Activated T-cell treated with anti-CD3 and anti-CD28 coated beads for 48 hours (primary cell): ENCODE measurements at regions not wholly inside any gene's neighbourhood (a gene's known extent, or its start where the extent isn't known, plus 50 kb on each side); places are given as distances from the start of the nearest gene placed in this dataset.
"Not testable (repeated sequence)": the region's sequence is repeated elsewhere in the genome, so short reads cannot be mapped to it uniquely, and the experiment has no call there.

Experiments
- DNase-seq: peaks from one replicate; pipeline ENCODE4 v3.0.0-alpha.2; 2020; ENCODE audit warnings: low read depth

DNA sequence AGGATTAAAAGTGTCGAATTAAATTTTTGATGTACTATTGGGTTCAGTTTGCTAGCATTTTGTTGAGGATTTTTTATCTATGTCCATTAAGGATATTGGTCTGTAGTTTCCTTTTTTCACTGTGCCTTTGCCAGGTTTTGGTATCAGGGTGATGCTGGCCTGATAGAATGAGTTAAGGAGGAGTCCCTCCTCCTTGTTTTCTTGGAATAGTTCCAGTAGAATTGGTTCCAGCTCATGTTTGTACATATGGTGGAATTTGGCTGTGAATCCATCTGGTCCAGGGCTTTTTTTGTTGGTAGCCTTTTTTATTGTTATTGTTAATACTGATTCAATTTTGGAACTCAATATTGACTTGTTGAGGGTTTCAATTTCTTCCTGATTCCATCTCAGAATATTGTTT lies 141.8 kb downstream of the SIM1 start:
- no peak for DNase-seq

DNA sequence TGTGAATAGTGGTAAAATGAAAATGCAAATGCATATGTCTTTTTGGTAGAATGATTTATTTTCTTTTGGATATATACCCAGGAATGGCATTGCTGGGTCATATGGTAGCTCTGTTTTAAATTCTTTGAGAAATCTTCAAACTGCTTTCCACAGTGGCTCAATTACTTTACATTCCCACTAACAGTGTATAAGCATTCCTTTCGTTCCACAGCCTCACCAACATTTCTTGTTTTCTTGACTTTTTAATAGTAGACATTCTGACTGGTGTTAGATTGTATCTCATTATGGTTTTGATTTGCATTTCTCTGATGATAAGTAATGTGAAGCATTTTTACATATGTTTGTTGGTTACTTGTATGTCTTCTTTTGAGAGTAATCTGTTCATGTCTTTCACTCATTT lies 144.0 kb downstream of the SIM1 start:
- DNase-seq: no peak

DNA sequence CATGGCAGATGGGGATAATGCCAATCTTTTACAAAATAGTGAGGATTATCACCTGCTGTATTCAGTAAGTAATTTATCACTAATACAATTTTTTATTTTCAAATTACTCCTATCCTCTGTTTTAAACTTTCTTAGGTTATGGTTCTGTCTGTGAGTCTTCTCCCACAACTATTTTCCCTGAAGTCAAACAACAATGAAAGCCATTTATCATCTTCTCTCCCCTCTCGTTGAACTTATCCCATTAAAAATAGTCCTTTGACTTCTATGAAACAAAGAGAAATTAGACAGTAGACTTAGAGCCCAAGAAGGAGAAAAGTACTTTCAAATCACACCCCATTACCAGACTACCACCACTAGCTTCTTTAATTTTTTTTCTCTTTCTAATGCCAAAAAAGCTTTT lies 147.7 kb downstream of the SIM1 start:
- DNase-seq: no peak

DNA sequence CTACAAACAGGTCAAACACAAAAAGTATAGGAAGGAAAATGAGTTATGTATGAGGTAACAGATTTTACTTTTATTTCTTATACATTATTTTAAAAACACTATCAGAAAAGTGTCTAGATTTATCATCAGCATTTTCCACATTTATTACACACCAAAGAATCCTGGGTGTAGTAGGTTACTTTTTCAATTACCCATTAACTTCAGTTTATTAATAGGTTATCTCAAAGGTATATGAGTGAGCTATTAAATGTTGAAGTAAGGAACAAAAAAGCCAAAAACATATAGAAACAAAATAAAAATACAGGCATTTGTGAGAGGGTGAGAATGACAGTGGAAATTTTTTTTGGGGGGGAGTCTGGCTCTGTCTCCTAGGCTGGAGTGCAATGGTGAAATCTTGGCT lies 150.5 kb downstream of the SIM1 start:
- no peak for DNase-seq

DNA sequence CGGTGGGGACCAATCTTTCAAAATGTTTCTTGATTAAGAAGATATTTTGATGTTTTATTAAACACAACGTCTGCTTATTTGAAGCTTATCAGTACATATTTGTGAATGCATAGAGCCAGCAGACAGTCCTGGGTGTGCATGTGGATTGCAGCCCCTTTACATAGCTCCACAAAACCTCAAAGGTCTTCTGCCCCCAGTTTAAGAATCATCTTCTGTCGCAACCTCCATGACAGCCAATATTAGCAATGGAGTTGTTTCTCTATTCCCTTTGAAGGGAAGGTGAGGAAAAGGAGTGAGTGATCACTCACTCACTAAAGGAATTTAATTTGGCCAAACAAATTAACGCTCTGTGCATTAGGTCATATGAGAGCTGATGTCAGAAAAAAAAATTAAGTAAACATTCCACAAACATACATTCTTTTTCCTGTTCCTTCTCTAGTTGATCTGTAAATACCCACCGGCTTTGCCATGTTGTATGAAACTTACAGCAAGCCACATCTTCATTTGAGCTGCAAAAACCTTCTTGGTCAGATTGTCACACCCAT lies 152.9 kb downstream of the SIM1 start:
- no peak for DNase-seq

- no peak for DNase-seq
Observed at GRCh38 chr6:100309174-100309573, 155.5 kb downstream of the SIM1 start.

DNA sequence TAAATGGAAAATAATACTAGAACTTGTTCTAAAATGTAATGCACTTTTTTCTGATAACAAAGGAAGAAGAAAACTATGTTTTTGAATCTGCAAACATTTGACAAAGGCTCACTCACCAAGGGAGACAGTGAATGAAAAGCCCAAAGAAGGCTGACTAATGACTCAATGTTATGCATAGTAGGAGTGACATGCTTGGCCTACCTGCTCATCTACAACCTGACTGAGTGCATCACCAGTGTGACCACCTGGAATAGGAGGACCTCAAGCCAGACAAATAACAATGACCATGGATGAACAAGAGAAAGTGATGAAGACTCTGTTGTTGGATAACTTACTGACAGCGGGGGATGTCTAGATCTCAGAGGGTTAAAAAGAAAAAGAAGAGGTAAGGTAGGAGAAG lies 157.2 kb downstream of the SIM1 start:
- DNase-seq: no peak

DNA sequence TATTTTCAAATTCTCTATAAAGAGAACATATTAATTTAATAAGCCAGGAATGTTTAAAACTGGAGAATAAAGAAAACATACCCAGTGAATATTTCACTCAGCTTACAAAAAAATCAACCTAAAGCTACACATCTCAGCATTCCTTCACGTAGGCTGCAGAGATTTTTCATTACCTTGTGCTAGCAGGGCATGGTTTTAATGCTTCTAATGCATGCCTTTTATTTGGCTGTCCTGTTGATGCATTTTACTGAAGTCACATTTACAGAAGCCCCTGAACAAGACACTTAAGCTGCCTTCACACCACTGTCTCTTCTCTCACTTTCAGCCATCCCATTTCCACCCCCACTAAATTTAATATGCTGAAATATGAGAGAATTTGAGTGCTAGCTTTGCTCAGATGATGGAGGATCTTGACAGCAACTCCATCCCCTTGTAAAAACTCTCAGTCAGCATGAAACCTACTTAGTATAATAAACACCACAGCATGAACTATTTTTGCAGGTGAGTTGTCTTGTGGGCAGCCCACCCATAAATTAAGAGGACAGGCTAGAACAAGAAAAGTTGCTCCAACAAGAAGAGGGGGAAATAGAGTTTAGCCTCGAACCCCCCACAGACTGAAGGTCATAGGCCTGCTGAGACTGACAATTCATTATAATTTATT lies 159.4 kb downstream of the SIM1 start:
- DNase-seq: no peak

GRCh38 chr6:100304575-100304974 lies 160.1 kb downstream of the SIM1 start:
- DNase-seq: no peak

DNA sequence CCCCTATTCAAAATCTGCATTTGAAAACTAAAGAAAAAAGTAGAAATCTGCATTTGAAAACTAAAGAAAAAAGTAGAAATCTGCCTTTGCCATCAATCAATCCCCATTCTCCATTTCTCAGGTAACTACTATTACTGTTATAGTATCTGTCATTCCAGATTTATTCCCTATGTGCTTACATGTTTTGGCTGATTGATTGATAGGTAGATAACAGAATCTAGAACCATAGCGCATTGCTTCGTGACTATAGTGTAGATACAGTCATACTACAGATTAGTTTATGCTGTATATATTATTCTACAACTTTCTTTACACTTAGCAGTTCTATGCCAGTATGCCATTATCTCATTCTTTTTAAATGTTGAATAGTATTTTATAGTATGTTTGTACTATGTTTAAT lies 163.0 kb downstream of the SIM1 start:
- no peak for DNase-seq

DNA sequence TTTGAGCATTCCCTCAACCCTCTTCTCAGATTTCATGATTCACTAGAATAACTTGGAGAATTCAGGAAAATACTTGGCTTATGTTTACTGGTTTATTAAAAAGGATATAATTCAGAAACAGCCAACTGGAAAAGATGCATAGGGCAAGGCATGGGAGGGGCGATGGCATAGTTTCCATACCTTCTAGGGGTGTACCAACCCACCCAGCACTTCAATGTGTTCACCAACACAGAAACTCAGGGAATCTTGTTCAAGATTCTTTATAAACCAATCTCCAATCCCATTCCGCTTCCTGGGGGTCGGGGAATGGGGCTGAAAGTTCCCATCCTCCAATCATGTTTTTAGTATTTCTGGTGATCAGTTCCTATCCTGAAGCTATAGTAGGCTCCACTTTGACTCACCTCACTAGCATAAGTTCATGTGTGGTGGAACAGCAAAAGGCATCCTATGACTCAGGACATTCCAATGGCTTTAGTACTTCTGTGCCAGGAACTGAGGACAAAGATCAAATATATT lies 164.4 kb downstream of the SIM1 start:
- no peak for DNase-seq

DNA sequence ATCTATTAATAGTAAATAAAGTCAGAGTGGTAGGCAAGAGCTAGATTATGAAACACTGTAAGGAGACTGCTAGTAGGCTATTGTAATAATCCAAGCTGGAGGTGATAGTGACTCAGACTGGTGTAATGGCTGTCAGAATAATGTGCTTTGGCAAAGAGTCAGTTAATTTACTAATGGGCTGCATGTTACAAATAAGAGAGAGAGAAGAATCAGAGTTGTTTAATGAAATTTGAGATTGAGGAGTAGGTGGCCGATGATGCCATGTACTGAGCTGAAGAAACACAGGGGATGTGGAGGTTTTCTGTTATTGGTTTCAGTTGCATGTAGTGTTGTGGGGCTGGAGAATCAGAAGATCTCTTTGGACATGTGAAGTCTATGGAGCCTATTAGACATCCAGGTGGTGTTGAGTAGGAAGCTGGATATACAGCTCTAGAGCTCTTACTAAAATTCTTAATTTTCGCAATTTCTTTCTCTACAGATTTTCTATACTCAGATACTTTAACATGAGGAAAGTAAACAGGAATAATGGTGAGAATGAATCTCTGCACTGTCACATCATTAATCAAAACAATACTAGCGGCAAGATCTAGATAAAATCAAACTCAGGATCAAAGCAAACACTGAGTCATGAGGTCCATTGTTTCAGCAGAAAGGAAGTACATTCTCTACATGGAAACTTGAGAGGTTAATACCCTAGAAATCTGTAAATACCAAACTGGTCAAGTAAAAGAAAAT lies 167.7 kb downstream of the SIM1 start:
- DNase-seq: no peak

DNA sequence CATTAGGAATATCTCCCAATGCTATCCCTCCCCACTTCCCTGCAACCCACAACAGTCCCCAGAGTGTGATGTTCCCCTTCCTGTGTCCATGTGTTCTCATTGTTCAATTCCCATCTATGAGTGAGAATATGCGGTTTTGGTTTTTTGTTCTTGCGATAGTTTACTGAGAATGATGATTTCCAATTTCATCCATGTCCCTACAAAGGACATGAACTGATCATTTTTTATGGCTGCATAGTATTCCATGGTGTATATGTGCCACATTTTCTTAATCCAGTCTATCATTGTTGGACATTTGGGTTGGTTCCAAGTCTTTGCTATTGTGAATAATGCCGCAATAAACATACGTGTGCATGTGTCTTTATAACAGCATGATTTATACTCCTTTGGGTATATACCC lies 169.5 kb downstream of the SIM1 start:
- not testable (repeated sequence) for DNase-seq

DNA sequence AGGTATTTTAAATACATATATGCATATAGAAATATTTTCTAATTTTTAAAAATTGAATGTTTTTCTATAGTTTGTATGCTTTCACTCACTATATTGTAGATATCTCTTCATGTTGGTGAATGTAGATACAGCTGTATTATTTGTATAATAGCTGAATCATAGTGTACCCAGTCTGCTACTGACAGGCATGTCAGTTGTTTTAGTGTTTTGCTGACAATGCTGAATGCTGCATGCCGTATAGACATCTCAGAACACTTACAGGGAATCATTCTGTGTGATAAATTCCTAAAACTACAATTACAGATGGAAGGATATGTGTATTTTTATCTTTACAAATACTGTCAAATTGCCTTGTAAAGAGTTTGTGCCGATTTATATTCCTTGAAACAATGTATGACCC lies 175.4 kb downstream of the SIM1 start:
- DNase-seq: no peak

DNA sequence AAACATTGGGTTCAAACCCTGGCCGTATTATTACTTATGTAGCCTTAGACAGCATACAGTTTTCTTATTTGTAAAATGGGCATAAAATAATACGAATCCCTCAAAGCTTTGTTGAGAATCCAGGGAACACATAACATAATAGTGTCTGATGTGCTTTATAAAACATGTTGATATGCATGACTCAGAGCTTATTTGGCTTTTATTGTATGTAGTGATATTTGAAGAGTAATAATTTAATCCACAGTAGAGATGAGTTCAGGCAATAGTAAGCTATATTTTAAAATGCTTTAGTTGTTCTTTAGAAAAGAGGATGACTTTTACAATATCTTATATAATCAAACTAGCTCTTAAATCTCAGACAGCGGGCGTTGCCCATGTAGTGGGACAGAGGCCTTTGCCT lies 176.4 kb downstream of the SIM1 start:
- no peak for DNase-seq

GRCh38 chr6:100283285-100283684 lies 181.4 kb downstream of the SIM1 start:
- DNase-seq: no peak

GRCh38 chr6:100281471-100281901 lies 183.2 kb downstream of the SIM1 start:
- DNase-seq: no peak

- no peak for DNase-seq
Observed at GRCh38 chr6:100276311-100277057, 188.2 kb downstream of the SIM1 start.

DNA sequence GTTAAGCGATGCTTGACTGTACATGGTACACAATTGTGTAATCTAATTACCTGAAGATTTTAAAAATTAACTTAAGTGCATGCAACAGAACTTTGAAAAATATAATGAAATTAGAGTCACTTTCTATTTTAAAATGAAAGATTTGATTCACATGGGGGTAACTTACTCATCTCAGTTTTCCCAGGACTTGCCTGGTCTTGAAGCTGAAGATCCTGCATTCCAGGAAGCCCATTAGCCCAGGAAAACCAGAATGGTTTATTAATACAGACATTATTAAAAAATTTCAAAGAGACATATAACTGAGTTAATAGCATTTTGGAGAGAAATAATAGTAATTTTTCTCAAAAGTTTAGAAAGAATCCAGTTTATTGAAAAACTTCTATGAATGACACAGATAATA lies 190.6 kb downstream of the SIM1 start:
- DNase-seq: no peak

GRCh38 chr6:100271625-100272024 lies 193.1 kb downstream of the SIM1 start:
- DNase-seq: no peak

GRCh38 chr6:100271202-100271601 lies 193.5 kb downstream of the SIM1 start:
- no peak for DNase-seq

GRCh38 chr6:100269189-100269588 lies 195.5 kb downstream of the SIM1 start:
- DNase-seq: no peak

DNA sequence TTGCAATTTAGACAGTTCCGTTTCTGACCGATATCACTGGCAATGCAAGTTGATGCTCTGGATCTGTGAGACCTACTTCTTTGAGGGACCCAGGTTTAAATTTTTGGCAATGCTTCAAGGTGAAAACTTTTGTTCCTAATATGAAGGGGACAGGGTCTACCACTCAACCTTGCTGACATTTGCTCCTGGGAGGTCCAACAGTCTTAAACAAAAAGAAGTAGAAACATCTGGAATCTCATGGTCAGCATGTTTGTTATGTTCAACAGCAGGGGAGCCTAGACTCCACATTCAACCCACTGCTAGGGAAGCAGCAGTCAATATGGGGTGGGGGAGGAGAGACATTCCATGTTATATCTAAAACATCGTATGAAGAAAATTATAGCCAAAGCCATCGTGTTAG lies 196.4 kb downstream of the SIM1 start:
- DNase-seq: no peak
